Neural progenitor cell (in vitro differentiated cells): ENCODE measurements at regions not wholly inside any gene's neighbourhood (a gene's known extent, or its start where the extent isn't known, plus 50 kb on each side); places are given as distances from the start of the nearest gene placed in this dataset.

Experiments used
- CTCF ChIP-seq: fragments of 200-600 bp; sonication (generic); IDR thresholded peaks from 2 replicates; pipeline ENCODE4 v1.5.1; 2017; ENCODE audit warnings: antibody characterized with exemption, mild to moderate bottlenecking
- EZH2 ChIP-seq: fragments of 200-600 bp; sonication (generic); IDR thresholded peaks from 2 replicates; pipeline ENCODE4 v1.6.1; 2017; ENCODE audit warnings: antibody characterized with exemption, mild to moderate bottlenecking, moderate library complexity
- EZH2phosphoT487 ChIP-seq: fragments of 200-600 bp; sonication (generic); IDR thresholded peaks from 2 replicates; pipeline ENCODE4 v1.6.1; 2017; ENCODE audit warnings: antibody characterized with exemption

- TF ChIP-seq CTCF (no peak), EZH2phosphoT487 (no peak), EZH2 (no peak)
Measured at GRCh38 chr15:38991701-38992100, 427.1 kb upstream of the RASGRP1 start.
